Osteocyte (in vitro differentiated cells): ENCODE measurements at regions not wholly inside any gene's neighbourhood (a gene's known extent, or its start where the extent isn't known, plus 50 kb on each side); places are given as distances from the start of the nearest gene placed in this dataset.
A peak's percentile ranks its signal among the peaks of the same experiment; 100 is the strongest.

Experiments used
- DNase-seq: peaks from one replicate; pipeline ENCODE4 v3.0.0; 2021; ENCODE audit warnings: mixed read lengths; ENCODE audit not compliant: unreplicated experiment; ENCODE audit errors: extremely low spot score
- H3K27ac Mint-ChIP-seq: one replicate; pipeline ENCODE4 v1.8.0; 2021; ENCODE audit warnings: mild to moderate bottlenecking, mixed read lengths; ENCODE audit not compliant: unreplicated experiment
- H3K27me3 Mint-ChIP-seq: one replicate; pipeline ENCODE4 v1.8.0; 2021; ENCODE audit warnings: mixed read lengths; ENCODE audit not compliant: unreplicated experiment
- H3K36me3 Mint-ChIP-seq: one replicate; pipeline ENCODE4 v1.8.0; 2021; ENCODE audit warnings: mixed read lengths; ENCODE audit not compliant: unreplicated experiment
- H3K4me1 Mint-ChIP-seq: one replicate; pipeline ENCODE4 v1.8.0; 2021; ENCODE audit warnings: mixed read lengths; ENCODE audit not compliant: unreplicated experiment
- H3K4me3 Mint-ChIP-seq: one replicate; pipeline ENCODE4 v1.8.0; 2021; ENCODE audit warnings: mild to moderate bottlenecking, moderate library complexity, mixed read lengths; ENCODE audit not compliant: unreplicated experiment
- H3K9me3 Mint-ChIP-seq: one replicate; pipeline ENCODE4 v1.8.0; 2021; ENCODE audit warnings: mixed read lengths; ENCODE audit not compliant: unreplicated experiment
- CTCF ChIP-seq: fragments of 200-600 bp; sonication (generic); IDR thresholded peaks from 2 replicates; pipeline ENCODE4 v1.5.0; 2021; ENCODE audit warnings: antibody characterized with exemption, mild to moderate bottlenecking, moderate library complexity

GRCh38 chr2:236366397-236366796, 102.2 kb upstream of the ASB18 start:
- Mint-ChIP-seq H3K27ac (no peak overlapping the region), H3K4me3 (no peak overlapping the region), H3K4me1 (no peaks in the 10 kb centered on the region), H3K36me3 (no peaks in the 10 kb centered on the region), H3K27me3 (peaks cover 49% of the 10 kb centered on the region), H3K9me3 (no peaks in the 10 kb centered on the region)
- no peak for DNase-seq
- TF ChIP-seq CTCF: no peak

- Mint-ChIP-seq H3K4me1 (no peaks in the 10 kb centered on the region), H3K36me3 (no peaks in the 10 kb centered on the region), H3K27ac (no peak overlapping the region), H3K4me3 (no peak overlapping the region), H3K9me3 (no peaks in the 10 kb centered on the region), H3K27me3 (peaks cover 43% of the 10 kb centered on the region)
- no peak for TF ChIP-seq CTCF
- peak; percentile 49 for DNase-seq
Observed at GRCh38 chr2:236367506-236368289, 103.5 kb upstream of the ASB18 start.

- H3K27ac Mint-ChIP-seq: no peak overlapping the region
- no peak for TF ChIP-seq CTCF
- H3K9me3 Mint-ChIP-seq: peaks cover 3% of the 10 kb centered on the region
- H3K4me1 Mint-ChIP-seq: no peaks in the 10 kb centered on the region
- H3K27me3 Mint-ChIP-seq: peaks cover 37% of the 10 kb centered on the region
- no peaks in the 10 kb centered on the region for H3K36me3 Mint-ChIP-seq
- no peak overlapping the region for H3K4me3 Mint-ChIP-seq
- DNase-seq: peak; percentile 80
Observed at GRCh38 chr2:236369661-236370062, 105.5 kb upstream of the ASB18 start.

- H3K36me3 Mint-ChIP-seq: no peaks in the 10 kb centered on the region
- no peak for DNase-seq
- peaks cover 32% of the 10 kb centered on the region for H3K27me3 Mint-ChIP-seq
- TF ChIP-seq CTCF: no peak
- H3K9me3 Mint-ChIP-seq: peaks cover 3% of the 10 kb centered on the region
- no peak overlapping the region for H3K4me3 Mint-ChIP-seq
- no peak overlapping the region for H3K27ac Mint-ChIP-seq
- H3K4me1 Mint-ChIP-seq: no peaks in the 10 kb centered on the region
Observed at GRCh38 chr2:236370847-236371409, 106.7 kb upstream of the ASB18 start.

DNA sequence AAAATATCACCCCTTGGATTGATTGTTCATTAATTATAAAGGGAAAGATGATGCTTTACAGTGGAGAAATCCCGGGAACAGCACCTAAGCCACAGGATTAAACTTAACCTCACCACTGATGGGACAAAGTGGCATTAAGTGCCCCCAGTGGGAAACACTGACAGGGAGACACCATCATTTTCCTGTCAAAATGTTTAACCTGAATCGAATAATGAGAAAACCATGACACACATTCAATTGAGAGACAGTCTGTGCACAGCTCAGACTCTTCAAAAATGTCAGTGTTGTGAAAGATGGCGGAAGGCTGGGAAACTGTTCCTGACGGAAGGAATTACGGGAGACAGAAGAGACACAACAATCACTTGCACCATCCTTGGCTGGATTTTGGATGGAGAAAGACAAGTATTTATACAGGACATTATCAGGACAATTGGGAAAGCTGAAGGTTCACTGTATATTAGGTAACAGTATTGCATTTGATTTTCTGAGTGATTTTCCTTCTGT, 111.8 kb upstream of the ASB18 start:
- Mint-ChIP-seq H3K36me3 (no peaks in the 10 kb centered on the region), H3K27ac (no peak overlapping the region), H3K9me3 (peaks cover 3% of the 10 kb centered on the region), H3K27me3 (peaks cover 24% of the 10 kb centered on the region), H3K4me3 (no peak overlapping the region), H3K4me1 (no peaks in the 10 kb centered on the region)
- no peak for DNase-seq
- TF ChIP-seq CTCF: no peak
